Stimulated activated CD4-positive, alpha-beta T cell treated with anti-CD3 and anti-CD28 coated beads, Interleukin-12 subunit alpha, Interleukin-12 subunit beta, amount 100 ng/mL, for 48 hours (primary cell): ENCODE measurements at regions not wholly inside any gene's neighbourhood (a gene's known extent, or its start where the extent isn't known, plus 50 kb on each side); places are given as distances from the start of the nearest gene placed in this dataset.
"Not testable (repeated sequence)": the region's sequence is repeated elsewhere in the genome, so short reads cannot be mapped to it uniquely, and the experiment has no call there.

ENCODE experiments used
- DNase-seq, 3 donors: peaks; one replicate each; pipeline ENCODE4 v3.0.0-alpha.2; 2020; ENCODE audit warnings: low read depth in 2 of 3, low spot score in 1 of 3

DNA sequence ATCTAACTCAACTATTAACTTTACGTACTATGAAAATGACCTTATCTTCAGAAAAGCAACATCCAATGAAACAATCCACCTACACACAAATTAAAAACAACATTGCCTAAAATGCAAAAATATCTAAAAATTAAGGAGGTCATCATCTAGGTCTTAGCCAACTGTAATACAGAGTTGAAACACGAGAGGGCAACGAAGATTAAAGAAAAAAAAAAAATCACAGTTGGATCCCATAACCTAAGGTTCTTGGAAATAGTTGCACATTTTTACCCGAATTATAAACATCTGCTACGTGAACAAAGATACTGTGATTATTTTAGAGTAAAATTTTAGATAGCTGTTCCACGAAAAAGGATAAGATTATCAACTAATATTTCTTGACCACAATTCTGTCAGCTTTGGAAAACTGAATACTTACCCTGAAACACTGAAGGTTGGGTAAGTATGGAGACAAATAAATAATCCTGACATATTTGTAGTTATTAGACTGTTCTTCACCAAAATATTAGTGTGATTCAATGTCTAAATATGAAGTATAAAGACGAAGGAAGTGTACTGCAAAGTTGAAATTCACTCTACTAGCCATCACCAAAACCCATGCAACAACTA, 88.0 kb upstream of the AK4 start:
- DNase-seq, result no peak

DNA sequence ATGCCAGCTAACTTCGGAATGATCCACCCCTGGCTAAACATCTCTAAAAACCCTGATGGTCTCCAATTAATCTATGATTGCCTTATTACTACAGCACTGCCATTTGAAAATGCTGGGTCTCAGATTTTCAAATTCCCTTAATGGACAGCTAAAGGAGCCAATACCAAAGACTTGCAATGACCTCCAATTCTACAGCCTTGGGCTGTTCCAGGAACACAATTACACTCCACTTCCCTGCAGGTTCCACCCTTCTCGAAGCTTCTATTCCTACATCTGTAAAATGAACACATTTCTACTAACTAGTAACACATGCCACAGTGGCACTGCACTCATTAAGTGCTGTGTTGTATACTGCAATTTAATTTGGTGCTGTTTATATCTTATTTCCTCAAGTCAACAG, 85.7 kb upstream of the AK4 start:
- no peak for DNase-seq

DNA sequence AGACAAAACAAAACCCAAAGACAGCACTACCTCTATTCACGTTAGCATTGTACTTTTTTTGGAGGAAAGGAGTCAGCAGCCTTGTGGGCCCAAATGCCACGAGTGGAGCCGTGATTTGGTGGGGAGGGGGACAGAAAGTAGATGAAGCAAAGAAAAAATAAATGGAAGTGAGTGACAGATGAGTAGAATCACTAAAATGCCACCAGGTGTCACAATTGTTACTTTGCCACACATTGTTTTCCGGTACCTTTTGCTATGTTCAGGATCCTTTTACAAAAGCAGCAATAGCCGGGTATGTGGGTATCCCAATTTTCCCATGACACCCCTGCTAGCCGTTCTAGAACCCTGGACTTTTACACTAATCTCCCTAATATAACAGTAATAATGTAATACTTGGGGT, 85.0 kb upstream of the AK4 start:
- DNase-seq, result no peak

- no peak for DNase-seq
Measured at GRCh38 chr1:65064981-65065380, 83.0 kb upstream of the AK4 start.

DNA sequence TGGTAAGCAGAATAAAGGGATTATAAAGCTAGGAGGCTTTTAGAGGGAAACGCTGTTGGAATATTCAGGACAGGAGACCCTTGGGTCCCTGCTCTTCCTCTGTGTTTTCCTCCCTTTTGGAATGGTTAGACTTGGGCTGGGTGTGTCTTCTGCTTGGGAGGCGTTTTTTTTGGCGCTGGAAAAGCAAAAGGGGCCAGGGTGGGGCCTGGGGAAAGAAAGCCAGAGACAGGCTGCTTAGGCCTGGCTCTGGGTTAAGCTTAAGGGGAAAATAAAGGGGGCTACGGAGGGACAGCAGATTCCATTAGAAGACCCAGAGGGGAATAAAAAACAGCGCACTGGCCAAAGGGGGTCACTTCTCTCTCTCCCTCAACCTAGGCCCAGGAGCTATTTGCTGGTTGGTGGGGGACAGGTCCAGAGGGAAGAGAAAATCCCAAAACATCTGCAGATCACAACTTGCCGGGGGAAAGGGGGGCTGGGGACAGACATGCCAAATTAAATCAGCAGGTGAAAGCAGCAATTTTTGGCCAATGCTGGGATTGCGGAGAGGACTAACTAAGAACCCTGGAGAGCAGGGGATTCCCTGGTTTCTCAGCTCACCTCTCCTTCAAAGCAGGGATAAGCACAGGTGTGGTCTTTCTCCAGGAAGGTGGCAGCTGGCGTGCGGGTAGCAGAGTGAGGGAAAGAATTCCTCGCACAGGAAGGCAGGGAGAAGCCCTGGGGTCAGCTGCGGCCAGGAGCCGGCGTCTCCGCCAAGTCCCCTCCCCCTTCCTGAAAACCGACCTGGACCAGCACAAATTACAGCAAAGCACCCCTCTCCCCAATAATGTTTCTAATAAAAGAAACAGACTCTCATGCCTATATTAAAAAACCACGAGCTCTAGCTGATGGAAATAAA, 82.2 kb upstream of the AK4 start:
- DNase-seq, result no peak

- no peak for DNase-seq
Measured at GRCh38 chr1:65066419-65066765, 81.6 kb upstream of the AK4 start.

- DNase-seq, result peak; percentile 29 to 57 (median 45)
Measured at GRCh38 chr1:65066766-65067490, 81.1 kb upstream of the AK4 start.

GRCh38 chr1:65067491-65068201, 80.4 kb upstream of the AK4 start:
- DNase-seq, result peak; percentile 18 to 33 (median 26)

- DNase-seq, result no peak
Measured at GRCh38 chr1:65068202-65069010, 79.6 kb upstream of the AK4 start.

- peak in 1 of 3 donors; percentile 24 for DNase-seq
Measured at GRCh38 chr1:65069011-65069565, 78.9 kb upstream of the AK4 start.

GRCh38 chr1:65072845-65073244, 75.2 kb upstream of the AK4 start:
- no peak for DNase-seq

GRCh38 chr1:65075123-65075976, 72.7 kb upstream of the AK4 start:
- peak; percentile 21 to 68 (median 42) for DNase-seq

DNA sequence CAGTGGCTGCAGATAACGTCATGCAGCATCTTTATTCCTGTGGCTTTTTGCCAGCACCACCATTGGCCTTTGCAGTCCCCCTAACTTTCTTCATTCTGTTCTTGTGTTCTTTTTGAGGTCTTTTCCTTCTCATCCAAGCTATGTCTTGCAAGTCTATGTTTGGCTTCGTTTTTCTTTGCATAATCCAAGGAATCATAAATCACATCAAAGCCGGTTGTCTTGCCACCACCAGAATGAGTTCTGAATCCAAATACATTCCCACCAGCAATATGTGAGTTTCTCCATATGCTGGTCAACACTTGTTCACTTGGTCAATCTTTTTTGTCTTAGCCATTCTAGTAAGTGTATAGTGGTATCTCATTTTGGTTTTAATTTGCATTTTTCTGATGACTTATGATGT, 70.6 kb upstream of the AK4 start:
- DNase-seq, result no peak

DNA sequence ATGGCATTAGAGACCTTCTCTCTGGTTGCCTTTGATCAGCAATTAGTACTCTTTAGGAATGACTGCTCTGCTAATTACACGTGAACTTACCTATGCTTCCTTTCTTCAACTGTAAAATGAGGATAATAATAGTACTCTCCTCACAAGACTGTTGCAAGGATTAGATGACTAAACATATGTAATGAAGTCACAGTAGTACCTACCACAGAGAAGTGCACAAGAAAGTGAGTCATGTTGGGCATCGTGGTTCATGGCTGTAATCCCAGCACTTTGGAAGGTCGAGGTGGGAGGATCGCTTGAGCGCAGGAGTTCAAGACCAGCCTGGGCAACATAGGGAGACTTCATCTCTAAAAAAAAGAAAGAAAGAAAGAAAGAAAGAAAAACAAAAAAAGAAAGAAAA, 68.1 kb upstream of the AK4 start:
- DNase-seq, result no peak

DNA sequence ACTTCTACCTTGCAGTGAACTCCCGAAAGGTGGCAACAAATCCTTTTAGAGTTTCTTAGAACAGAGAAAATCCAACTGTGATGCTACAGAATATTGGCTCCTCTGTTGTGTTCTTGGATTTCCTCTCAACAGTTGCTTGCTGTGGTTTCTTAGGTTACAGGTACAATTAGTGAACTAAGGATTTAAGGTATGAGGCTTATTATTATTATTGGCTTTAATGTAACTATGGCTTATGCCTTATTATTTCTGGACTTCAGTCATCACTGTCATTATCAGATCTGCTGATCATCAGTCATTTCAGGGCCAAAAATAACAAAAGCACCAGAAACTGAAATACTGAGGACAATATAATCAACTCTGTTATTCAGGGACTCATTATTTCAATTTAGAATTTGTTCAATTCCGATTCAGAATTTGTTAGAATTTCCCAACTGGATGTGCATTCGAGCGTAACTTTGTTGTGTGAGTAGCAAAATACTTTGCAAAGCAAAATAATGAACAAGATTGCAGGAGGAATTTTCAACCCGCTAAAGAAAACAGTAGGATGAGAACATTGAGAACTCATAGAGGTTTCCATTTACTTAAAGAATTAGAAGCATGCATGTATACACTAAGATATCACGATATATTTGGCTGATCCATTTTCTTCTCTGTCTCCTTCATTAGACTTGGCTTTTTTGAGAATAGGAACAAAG, 65.5 kb upstream of the AK4 start:
- no peak for DNase-seq

DNA sequence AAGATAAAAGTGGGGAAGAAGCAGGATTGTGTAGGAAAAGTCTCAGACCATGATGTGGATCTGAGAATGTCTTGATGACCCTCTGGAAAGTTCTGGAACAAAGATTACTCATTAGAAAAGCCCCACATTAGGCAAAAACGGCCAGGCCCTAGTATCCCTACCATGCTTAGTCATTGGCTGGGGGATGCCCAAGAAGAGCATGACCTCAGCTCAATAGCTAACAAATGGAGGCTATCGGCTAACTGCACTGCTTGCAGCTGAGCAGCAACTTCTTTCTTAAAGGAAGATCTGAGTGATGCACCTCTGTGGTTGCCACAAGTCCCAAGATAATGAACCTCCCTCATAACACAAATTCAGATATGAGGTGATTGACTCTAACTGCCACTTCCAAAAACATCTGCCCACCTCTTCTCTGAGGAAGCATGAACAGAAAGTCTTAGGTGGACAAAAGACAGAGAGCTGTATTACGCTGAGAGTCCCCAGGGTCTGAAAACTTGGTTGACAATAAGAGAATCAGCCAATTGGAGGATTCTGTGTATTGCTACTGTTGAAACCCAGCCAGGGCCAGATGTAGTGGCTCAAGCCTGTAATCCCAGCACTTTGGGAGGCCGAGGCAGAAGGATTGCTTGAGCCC, 64.6 kb upstream of the AK4 start:
- DNase-seq, result no peak

GRCh38 chr1:65084066-65084465, 63.9 kb upstream of the AK4 start:
- DNase-seq, result no peak

DNA sequence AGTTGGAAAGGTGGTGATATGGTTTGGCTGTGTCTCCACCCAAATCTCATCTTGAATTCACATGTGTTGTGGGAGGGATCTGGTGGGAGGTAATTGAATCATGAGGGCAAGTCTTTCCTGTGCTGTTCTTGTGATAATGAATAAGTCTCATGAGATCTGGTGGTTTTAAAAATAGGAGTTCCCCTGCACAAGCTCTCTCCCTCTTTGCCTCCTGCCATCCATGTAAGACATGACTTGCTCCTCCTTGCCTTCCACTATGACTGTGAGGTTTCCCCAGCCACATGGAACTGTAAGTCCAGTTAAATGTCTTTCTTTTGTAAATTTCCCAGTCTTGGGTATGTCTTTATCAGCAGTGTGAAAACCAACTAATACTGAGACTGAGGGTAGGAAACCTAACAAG, 60.5 kb upstream of the AK4 start:
- DNase-seq, result not testable (repeated sequence)
